ENCODE measurements at regions not wholly inside any gene's neighbourhood (a gene's known extent, or its start where the extent isn't known, plus 50 kb on each side); places are given as distances from the start of the nearest gene placed in this dataset.
A peak's percentile ranks its signal among the peaks of the same experiment; 100 is the strongest.

DNA sequence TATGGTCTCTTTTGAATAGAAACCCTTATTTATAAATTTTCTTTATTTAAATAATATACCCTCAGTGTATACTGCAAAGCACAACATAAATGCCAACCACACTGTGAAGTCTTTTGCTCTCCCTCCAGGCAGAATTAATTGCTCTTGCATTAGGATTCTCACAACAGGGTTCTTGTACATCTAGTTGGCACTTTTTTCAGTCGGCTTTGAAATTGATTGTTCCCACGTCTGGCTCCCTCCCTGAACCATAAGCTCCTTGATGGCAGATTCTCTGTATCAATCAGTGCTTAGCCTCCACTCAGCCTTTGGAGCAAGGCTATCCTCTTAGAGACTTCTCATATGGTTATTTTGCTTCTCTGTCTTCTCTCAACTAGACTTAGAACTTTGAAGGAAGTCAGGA is 288.0 kb upstream of the POU3F2 start:
- DNase-seq (ENCODE audit: low spot score), result no peak

- DNase-seq (ENCODE audit: low spot score), result no peak
Observed at GRCh38 chr6:98547151-98547550, 287.2 kb upstream of the POU3F2 start.

DNA sequence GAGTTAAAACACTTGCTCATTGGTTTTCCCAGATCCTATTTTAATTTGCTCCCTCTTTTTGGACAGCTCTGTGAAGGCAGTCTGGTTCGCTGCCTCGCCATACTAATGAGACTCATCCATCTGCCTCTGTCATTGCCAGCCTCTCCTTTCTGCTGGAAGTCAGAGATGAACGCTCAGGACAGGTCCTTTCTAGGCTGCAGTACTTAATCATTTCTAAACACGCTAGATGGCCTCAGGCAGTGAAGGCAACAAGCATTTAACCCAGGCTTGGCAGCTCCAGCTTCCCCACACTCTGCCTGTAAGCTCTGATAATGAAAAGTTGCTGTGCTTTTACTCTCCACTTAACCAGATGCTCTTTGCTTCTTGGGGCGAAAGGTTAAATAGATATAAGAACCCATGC is 286.7 kb upstream of the POU3F2 start:
- DNase-seq (ENCODE audit: low spot score), result no peak

DNA sequence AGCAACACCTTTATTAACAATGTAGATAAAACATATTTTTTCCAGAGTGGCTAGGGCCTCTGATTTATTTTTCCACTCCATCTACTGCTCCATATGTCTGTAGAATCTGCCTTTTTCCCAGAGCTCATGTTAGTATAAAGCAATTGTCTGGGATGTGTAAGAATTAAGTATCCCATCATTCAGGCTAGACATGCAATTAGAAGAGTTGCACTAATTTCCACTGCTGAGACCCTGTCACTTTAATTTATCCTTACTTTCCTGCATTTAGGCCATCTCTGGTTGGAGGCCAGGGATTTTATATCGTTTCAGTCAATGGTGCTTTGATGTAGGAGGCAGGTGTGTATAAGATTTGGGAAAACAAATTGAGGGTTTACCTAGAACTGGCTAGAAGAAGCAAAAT is 286.1 kb upstream of the POU3F2 start:
- no peak for DNase-seq (ENCODE audit: low spot score)

DNA sequence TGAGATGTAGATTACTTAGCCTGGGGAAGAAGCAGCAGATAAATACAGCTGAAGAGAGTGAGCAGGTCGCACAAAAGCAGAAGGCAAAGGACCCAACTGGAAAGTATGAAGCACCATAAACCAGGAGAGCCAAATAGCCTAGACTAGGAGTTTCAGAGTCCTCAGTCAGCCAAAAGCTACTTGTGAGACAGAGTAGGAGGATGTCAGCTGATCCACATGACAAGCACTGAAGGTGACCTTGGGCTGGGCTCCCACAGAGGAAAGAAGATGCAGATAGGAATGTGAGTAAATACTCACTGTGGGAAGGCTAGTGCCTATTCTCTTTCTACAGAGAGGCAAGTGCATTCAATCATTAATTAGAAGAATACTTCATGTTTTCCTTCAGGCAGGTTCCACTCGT is 274.0 kb upstream of the POU3F2 start:
- DNase-seq (ENCODE audit: low spot score), result no peak

GRCh38 chr6:98560841-98561240 is 273.5 kb upstream of the POU3F2 start:
- DNase-seq (ENCODE audit: low spot score), result no peak

GRCh38 chr6:98566126-98566525 is 268.2 kb upstream of the POU3F2 start:
- DNase-seq (ENCODE audit: low spot score), result no peak

- DNase-seq (ENCODE audit: low spot score), result no peak
Observed at GRCh38 chr6:98572579-98572978, 261.8 kb upstream of the POU3F2 start.

GRCh38 chr6:98574984-98575383 is 259.4 kb upstream of the POU3F2 start:
- peak; percentile 9 for DNase-seq (ENCODE audit: low spot score)

GRCh38 chr6:98576791-98577190 is 257.6 kb upstream of the POU3F2 start:
- peak; percentile 18 for DNase-seq (ENCODE audit: low spot score)

- DNase-seq (ENCODE audit: low spot score), result no peak
Observed at GRCh38 chr6:98578016-98578415, 256.4 kb upstream of the POU3F2 start.

GRCh38 chr6:98579079-98579478 is 255.3 kb upstream of the POU3F2 start:
- DNase-seq (ENCODE audit: low spot score), result peak; percentile 35

GRCh38 chr6:98579941-98580340 is 254.4 kb upstream of the POU3F2 start:
- no peak for DNase-seq (ENCODE audit: low spot score)

GRCh38 chr6:98581705-98582104 is 252.7 kb upstream of the POU3F2 start:
- peak; percentile 13 for DNase-seq (ENCODE audit: low spot score)

GRCh38 chr6:98583506-98583905 is 250.9 kb upstream of the POU3F2 start:
- no peak for DNase-seq (ENCODE audit: low spot score)

GRCh38 chr6:98586163-98586562 is 248.2 kb upstream of the POU3F2 start:
- DNase-seq (ENCODE audit: low spot score), result no peak

DNA sequence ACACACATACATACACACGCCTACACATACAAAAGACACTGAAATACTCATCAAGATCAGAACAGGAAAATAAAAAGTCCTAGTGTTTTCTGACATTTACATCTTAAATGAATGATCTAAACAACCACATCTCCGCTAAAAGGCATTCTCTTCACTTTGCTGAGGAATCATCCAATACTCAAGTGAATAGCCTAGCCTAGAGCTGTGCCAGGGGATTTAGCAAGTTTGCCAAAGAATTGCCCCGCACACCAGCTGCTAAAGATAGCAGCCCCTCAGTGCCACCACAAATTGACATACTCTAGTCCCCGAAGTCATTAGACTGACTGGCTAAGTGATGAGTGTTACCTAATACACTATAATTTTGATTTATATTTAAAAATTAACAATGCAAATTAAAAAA is 246.8 kb upstream of the POU3F2 start:
- DNase-seq (ENCODE audit: low spot score), result no peak

- no peak for DNase-seq (ENCODE audit: low spot score)
Observed at GRCh38 chr6:98589536-98589935, 244.8 kb upstream of the POU3F2 start.

GRCh38 chr6:98590136-98590681 is 244.2 kb upstream of the POU3F2 start:
- DNase-seq (ENCODE audit: low spot score), result no peak

DNA sequence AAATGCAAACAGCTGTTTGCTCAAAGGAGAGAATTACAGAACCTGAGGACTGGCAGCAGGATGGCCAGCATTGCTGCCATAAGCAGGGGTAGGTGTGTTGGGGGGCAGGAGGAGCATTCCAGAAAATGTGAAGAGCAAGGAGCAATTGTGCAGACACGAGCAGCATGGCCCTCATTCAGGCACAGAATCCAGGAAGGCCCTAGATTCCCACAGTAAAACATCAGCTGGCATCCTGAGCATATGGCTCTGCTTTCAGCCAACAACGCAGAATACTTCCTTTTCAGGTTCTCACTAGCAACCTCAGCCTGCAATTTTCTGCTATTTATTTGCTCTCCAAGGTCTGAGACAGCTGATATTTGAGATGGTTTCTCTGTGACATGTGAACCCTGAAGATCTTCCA is 243.4 kb upstream of the POU3F2 start:
- no peak for DNase-seq (ENCODE audit: low spot score)

- DNase-seq (ENCODE audit: low spot score), result no peak
Observed at GRCh38 chr6:98593676-98594075, 240.7 kb upstream of the POU3F2 start.

- no peak for DNase-seq (ENCODE audit: low spot score)
Observed at GRCh38 chr6:98601716-98602115, 232.7 kb upstream of the POU3F2 start.

DNA sequence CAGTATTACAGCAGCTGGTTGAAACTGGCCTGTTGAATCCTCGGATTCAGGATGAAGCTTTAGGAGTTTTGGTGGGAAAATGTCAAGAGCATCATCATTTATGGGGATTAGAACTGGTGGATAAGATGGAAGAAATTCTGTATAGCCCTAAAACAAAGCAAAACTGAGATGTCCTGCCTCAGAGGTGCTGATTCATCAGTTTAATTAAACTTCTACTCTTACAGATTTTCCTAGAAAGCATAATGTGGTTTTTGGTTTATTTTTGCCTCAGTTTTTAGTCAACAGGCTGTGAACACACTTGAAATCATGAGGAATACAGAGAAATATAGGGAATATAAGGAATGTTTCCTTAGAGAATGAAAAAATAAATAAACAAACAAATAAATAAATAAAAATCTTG is 228.7 kb upstream of the POU3F2 start:
- DNase-seq (ENCODE audit: low spot score), result no peak

GRCh38 chr6:98627129-98627775 is 207.1 kb upstream of the POU3F2 start:
- DNase-seq (ENCODE audit: low spot score), result no peak
